PC-3 (cell line): ENCODE measurements at regions not wholly inside any gene's neighbourhood (a gene's known extent, or its start where the extent isn't known, plus 50 kb on each side); places are given as distances from the start of the nearest gene placed in this dataset.

Experiments used
- EZH2phosphoT487 ChIP-seq: fragments of 300-600 bp; sonication (generic); IDR thresholded peaks from 2 replicates; pipeline ENCODE4 v1.6.1; 2018; ENCODE audit warnings: mild to moderate bottlenecking, antibody characterized with exemption, low read length, borderline replicate concordance
- TF ChIP-seq, protein P1 (sequence below): fragments of 300-600 bp; sonication (generic); conservative IDR thresholded peaks from 2 replicates; pipeline ENCODE4 v1.5.1; 2017; ENCODE audit warnings: antibody characterized with exemption, low read depth, mild to moderate bottlenecking, low read length

DNA sequence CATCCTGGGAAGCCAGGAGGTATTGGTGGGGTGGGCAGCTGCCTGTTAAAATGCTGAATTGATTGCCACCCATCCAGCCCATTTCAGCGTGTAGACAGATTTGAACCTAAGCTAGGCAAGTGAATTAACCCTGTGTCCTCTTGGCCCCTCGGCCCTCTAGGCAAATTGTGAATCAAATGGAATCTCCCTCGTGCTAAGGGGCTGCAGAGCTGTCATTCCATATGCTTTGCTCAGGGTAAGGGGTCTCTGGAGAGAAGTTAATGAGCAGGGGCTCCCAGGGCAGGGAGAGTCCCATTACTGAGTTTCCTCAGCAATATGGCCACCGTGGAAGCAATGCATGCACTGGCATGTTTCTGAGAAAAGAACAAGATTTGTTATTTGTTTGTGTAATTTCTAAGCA lies 117.7 kb upstream of the RCN1 start:
- TF ChIP-seq, protein P1, sequence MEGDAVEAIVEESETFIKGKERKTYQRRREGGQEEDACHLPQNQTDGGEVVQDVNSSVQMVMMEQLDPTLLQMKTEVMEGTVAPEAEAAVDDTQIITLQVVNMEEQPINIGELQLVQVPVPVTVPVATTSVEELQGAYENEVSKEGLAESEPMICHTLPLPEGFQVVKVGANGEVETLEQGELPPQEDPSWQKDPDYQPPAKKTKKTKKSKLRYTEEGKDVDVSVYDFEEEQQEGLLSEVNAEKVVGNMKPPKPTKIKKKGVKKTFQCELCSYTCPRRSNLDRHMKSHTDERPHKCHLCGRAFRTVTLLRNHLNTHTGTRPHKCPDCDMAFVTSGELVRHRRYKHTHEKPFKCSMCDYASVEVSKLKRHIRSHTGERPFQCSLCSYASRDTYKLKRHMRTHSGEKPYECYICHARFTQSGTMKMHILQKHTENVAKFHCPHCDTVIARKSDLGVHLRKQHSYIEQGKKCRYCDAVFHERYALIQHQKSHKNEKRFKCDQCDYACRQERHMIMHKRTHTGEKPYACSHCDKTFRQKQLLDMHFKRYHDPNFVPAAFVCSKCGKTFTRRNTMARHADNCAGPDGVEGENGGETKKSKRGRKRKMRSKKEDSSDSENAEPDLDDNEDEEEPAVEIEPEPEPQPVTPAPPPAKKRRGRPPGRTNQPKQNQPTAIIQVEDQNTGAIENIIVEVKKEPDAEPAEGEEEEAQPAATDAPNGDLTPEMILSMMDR = no peak
- TF ChIP-seq EZH2phosphoT487 = no peak
